K562 (cell line): ENCODE measurements at regions not wholly inside any gene's neighbourhood (a gene's known extent, or its start where the extent isn't known, plus 50 kb on each side); places are given as distances from the start of the nearest gene placed in this dataset.
A peak's percentile ranks its signal among the peaks of the same experiment; 100 is the strongest.

Experiments used
- CHCHD3 ChIP-seq: fragments of 250-450 bp; sonication (Bioruptor Pico); IDR thresholded peaks from 2 replicates; pipeline ENCODE4 v2.1.2; 2022; ENCODE audit warnings: mild to moderate bottlenecking
- FOXA1 ChIP-seq: fragments of 450-650 bp; IDR thresholded peaks from 2 replicates; pipeline ENCODE4 v1.6.1; 2016; ENCODE audit warnings: mild to moderate bottlenecking, borderline replicate concordance
- GABPB2 ChIP-seq: fragments of 250-450 bp; sonication (Bioruptor Pico); conservative IDR thresholded peaks from 2 replicates; pipeline ENCODE4 v1.5.1; 2021; ENCODE audit warnings: mild to moderate bottlenecking
- HEY1 ChIP-seq: fragments of 250-450 bp; sonication (Bioruptor Pico); IDR thresholded peaks from 2 replicates; pipeline ENCODE4 v1.5.0; 2020; ENCODE audit warnings: mild to moderate bottlenecking, moderate library complexity, borderline replicate concordance
- ID3 ChIP-seq, 2 experiments: fragments of 250-450 bp in 1 of 2; fragments of 450-650 bp in 1 of 2; sonication (Bioruptor Pico) in 1 of 2; IDR thresholded peaks; 2 replicates each; pipeline versions ENCODE4 v1.6.1 to v1.8.0; 2016 to 2021; ENCODE audit warnings: mild to moderate bottlenecking in 2 of 2, moderate library complexity in 2 of 2, missing compliant biosample characterization in 1 of 2, missing genetic modification characterization in 1 of 2
- KAT8 ChIP-seq: fragments of 450-650 bp; IDR thresholded peaks from 2 replicates; pipeline ENCODE4 v1.6.1; 2016; ENCODE audit warnings: low read depth, mild to moderate bottlenecking
- NELFE ChIP-seq: IDR thresholded peaks from 2 replicates; pipeline ENCODE4 v1.6.1; 2011; ENCODE audit warnings: mild to moderate bottlenecking; ENCODE audit not compliant: insufficient read depth, insufficient read length
- PTTG1 ChIP-seq: fragments of 450-650 bp; IDR thresholded peaks from 2 replicates; pipeline ENCODE4 v1.6.1; 2016; ENCODE audit warnings: low read depth, mild to moderate bottlenecking, missing genetic modification characterization, missing compliant biosample characterization
- SFPQ ChIP-seq: fragments of 200-400 bp; formaldehyde crosslinking; IDR thresholded peaks from 2 replicates; pipeline ENCODE4 v1.6.1; 2017; ENCODE audit warnings: mild to moderate bottlenecking, low read depth, low read length, moderate library complexity
- SNAPC5 ChIP-seq: fragments of 250-450 bp; sonication (Bioruptor Pico); IDR thresholded peaks from 2 replicates; pipeline ENCODE4 v1.8.0; 2021; ENCODE audit warnings: moderate library complexity, mild to moderate bottlenecking, inconsistent platforms
- TFE3 ChIP-seq: fragments of 450-650 bp; formaldehyde crosslinking; IDR thresholded peaks from 2 replicates; pipeline ENCODE4 v1.4.0; 2020; ENCODE audit warnings: mild to moderate bottlenecking, mixed read lengths
- ZBTB1 ChIP-seq: sonication (generic); formaldehyde crosslinking; IDR thresholded peaks from 2 replicates; pipeline ENCODE4 v1.8.1; 2023; ENCODE audit warnings: missing genetic modification reagents, low read depth, mild to moderate bottlenecking, borderline replicate concordance
- ZBTB11 ChIP-seq, 3 experiments: fragments of 200-800 bp in 1 of 3; fragments of 250-450 bp in 1 of 3; fragments of 450-650 bp in 1 of 3; sonication (Bioruptor Pico) in 1 of 3; sonication (Bioruptor generic) in 1 of 3; formaldehyde crosslinking in 1 of 3; IDR thresholded peaks; 2 replicates each; pipeline versions ENCODE4 v1.6.1 to v1.8.0; 2016 to 2022; ENCODE audit warnings: mild to moderate bottlenecking in 2 of 3, missing genetic modification characterization in 2 of 3, missing compliant biosample characterization in 1 of 3, moderate library complexity in 1 of 3
- ZNF12 ChIP-seq: sonication (generic); formaldehyde crosslinking; IDR thresholded peaks from 2 replicates; pipeline ENCODE4 v1.4.0; 2020; ENCODE audit warnings: mild to moderate bottlenecking, missing genetic modification reagents
- ZNF174 ChIP-seq: fragments of 250-450 bp; sonication (Bioruptor Pico); IDR thresholded peaks from 2 replicates; pipeline ENCODE4 v1.4.0; 2020; ENCODE audit warnings: mild to moderate bottlenecking
- ZNF395 ChIP-seq: fragments of 200-800 bp; sonication (Bioruptor generic); IDR thresholded peaks from 2 replicates; pipeline ENCODE4 v1.6.1; 2017; ENCODE audit warnings: missing genetic modification characterization, missing compliant biosample characterization
- ZNF408 ChIP-seq: fragments of 250-450 bp; sonication (Bioruptor Pico); IDR thresholded peaks from 2 replicates; pipeline ENCODE4 v1.4.0; 2020; ENCODE audit warnings: low read depth, mild to moderate bottlenecking, moderate library complexity

GRCh38 chr12:94791933-94792332 is 141.6 kb upstream of the TMCC3 start (continued):
- TF ChIP-seq HEY1 (CRISPR knock-in tag) (no peak), ZNF395 (no peak), KAT8 (no peak), ID3 (CRISPR knock-in tag; IDR thresholded peaks at IDR 0.05) (no peak), ID3 (tag; IDR thresholded peaks at IDR 0.05) (no peak), CHCHD3 (CRISPR knock-in tag) (no peak), NELFE (no peak), ZBTB1 (no peak), ZBTB11 (CRISPR knock-in tag; IDR thresholded peaks at IDR 0.05) (peak in 1 of 3 experiments; percentile 79; a peak in 2 of 6 replicates), PTTG1 (tag) (no peak), FOXA1 (no peak), SFPQ (no peak), ZNF174 (CRISPR knock-in tag) (no peak), GABPB2 (CRISPR knock-in tag) (0 out of 2 replicates have a peak, but pooled peaks have one; percentile 61), SNAPC5 (no peak), ZNF408 (CRISPR knock-in tag) (peak; percentile 94), ZNF12 (no peak), TFE3 (no peak)
